LNCAP (cell line): ENCODE measurements at regions not wholly inside any gene's neighbourhood (a gene's known extent, or its start where the extent isn't known, plus 50 kb on each side); places are given as distances from the start of the nearest gene placed in this dataset.

Source experiments
- CTCF ChIP-seq: fragments of 450-650 bp; IDR thresholded peaks from 2 replicates; pipeline ENCODE4 v1.5.1; 2017; ENCODE audit warnings: mild to moderate bottlenecking

- TF ChIP-seq CTCF = no peak
These were observed 1361.2 kb upstream of the TMEM132C start for GRCh38 chr12:126905752-126906151.

GRCh38 chr12:126907900-126908764 is 1358.8 kb upstream of the TMEM132C start:
- TF ChIP-seq CTCF = no peak

- TF ChIP-seq CTCF = no peak
These were observed 1358.2 kb upstream of the TMEM132C start for GRCh38 chr12:126908765-126909142.

- no peak for TF ChIP-seq CTCF
These were observed 1356.4 kb upstream of the TMEM132C start for GRCh38 chr12:126910570-126910969.

- no peak for TF ChIP-seq CTCF
These were observed 1354.9 kb upstream of the TMEM132C start for GRCh38 chr12:126912111-126912510.

- no peak for TF ChIP-seq CTCF
These were observed 1352.7 kb upstream of the TMEM132C start for GRCh38 chr12:126914170-126914793.

GRCh38 chr12:126915309-126915708 is 1351.7 kb upstream of the TMEM132C start:
- no peak for TF ChIP-seq CTCF
